Activated naive CD8-positive, alpha-beta T cell treated with anti-CD3 and anti-CD28 coated beads, Interleukin-2, amount 50 U/mL, for 24 hours (primary cell): ENCODE measurements at regions not wholly inside any gene's neighbourhood (a gene's known extent, or its start where the extent isn't known, plus 50 kb on each side); places are given as distances from the start of the nearest gene placed in this dataset.

Source experiments
- ATAC-seq: fragments of 150-1000 bp; cut with Tn5 transposase; one replicate; pipeline ENCODE4 v1.10.0; 2021
- DNase-seq: peaks from one replicate; pipeline ENCODE4 v3.0.0; 2021
- H3K27ac Mint-ChIP-seq: one replicate; pipeline ENCODE4 v1.8.0; 2021; ENCODE audit warnings: mild to moderate bottlenecking, mixed read lengths
- H3K27me3 Mint-ChIP-seq: one replicate; pipeline ENCODE4 v1.8.0; 2021; ENCODE audit warnings: mixed read lengths
- H3K36me3 Mint-ChIP-seq: one replicate; pipeline ENCODE4 v1.8.0; 2021; ENCODE audit warnings: low read depth, mixed read lengths
- H3K4me1 Mint-ChIP-seq: one replicate; pipeline ENCODE4 v1.8.0; 2021; ENCODE audit warnings: mixed read lengths
- H3K4me3 Mint-ChIP-seq: one replicate; pipeline ENCODE4 v1.8.0; 2021; ENCODE audit warnings: mild to moderate bottlenecking, moderate library complexity, mixed read lengths
- H3K9me3 Mint-ChIP-seq: one replicate; pipeline ENCODE4 v1.8.0; 2021; ENCODE audit warnings: mixed read lengths

GRCh38 chr11:110812086-110812733, 100.0 kb upstream of the ARHGAP20 start:
- Mint-ChIP-seq H3K36me3 (peaks cover 3% of the 10 kb centered on the region), H3K4me1 (no peaks in the 10 kb centered on the region), H3K9me3 (peaks cover 15% of the 10 kb centered on the region), H3K4me3 (no peak overlapping the region), H3K27me3 (peaks cover 6% of the 10 kb centered on the region), H3K27ac (no peak overlapping the region)
- ATAC-seq (no peak), DNase-seq (no peak)

GRCh38 chr11:110809417-110810199, 97.4 kb upstream of the ARHGAP20 start:
- Mint-ChIP-seq H3K36me3 (no peaks in the 10 kb centered on the region), H3K4me1 (no peaks in the 10 kb centered on the region), H3K27me3 (peaks cover 3% of the 10 kb centered on the region), H3K4me3 (no peak overlapping the region), H3K27ac (no peak overlapping the region), H3K9me3 (no peaks in the 10 kb centered on the region)
- DNase-seq: no peak
- no peak for ATAC-seq

- Mint-ChIP-seq H3K27me3 (peaks cover 7% of the 10 kb centered on the region), H3K9me3 (no peaks in the 10 kb centered on the region), H3K4me1 (no peaks in the 10 kb centered on the region), H3K4me3 (no peak overlapping the region), H3K27ac (no peak overlapping the region), H3K36me3 (no peaks in the 10 kb centered on the region)
- DNase-seq (no peak), ATAC-seq (no peak)
These were observed 96.0 kb upstream of the ARHGAP20 start for GRCh38 chr11:110808248-110808647.

- Mint-ChIP-seq H3K36me3 (no peaks in the 10 kb centered on the region), H3K4me3 (no peak overlapping the region)
These were observed 95.6 kb upstream of the ARHGAP20 start for GRCh38 chr11:110807801-110808200.

GRCh38 chr11:110805756-110806155, 93.5 kb upstream of the ARHGAP20 start:
- H3K4me3 Mint-ChIP-seq: no peak overlapping the region
- no peaks in the 10 kb centered on the region for H3K4me1 Mint-ChIP-seq
- ATAC-seq: no peak
- DNase-seq: no peak
- peaks cover 6% of the 10 kb centered on the region for H3K27me3 Mint-ChIP-seq
- no peaks in the 10 kb centered on the region for H3K9me3 Mint-ChIP-seq
- H3K27ac Mint-ChIP-seq: no peak overlapping the region
- H3K36me3 Mint-ChIP-seq: no peaks in the 10 kb centered on the region

More at GRCh38 chr11:110807801-110808200, 95.6 kb upstream of the ARHGAP20 start:
- Mint-ChIP-seq H3K27me3 (peaks cover 7% of the 10 kb centered on the region), H3K4me1 (no peaks in the 10 kb centered on the region), H3K27ac (no peak overlapping the region), H3K9me3 (no peaks in the 10 kb centered on the region)
- ATAC-seq (no peak), DNase-seq (no peak)

- ATAC-seq: no peak
- H3K9me3 Mint-ChIP-seq: no peaks in the 10 kb centered on the region
These were observed 89.9 kb upstream of the ARHGAP20 start for GRCh38 chr11:110802162-110802561.

GRCh38 chr11:110801328-110801727, 89.1 kb upstream of the ARHGAP20 start:
- H3K36me3 Mint-ChIP-seq: no peaks in the 10 kb centered on the region
- DNase-seq: no peak
- H3K4me1 Mint-ChIP-seq: peaks cover 16% of the 10 kb centered on the region
- no peak overlapping the region for H3K27ac Mint-ChIP-seq
- no peak overlapping the region for H3K4me3 Mint-ChIP-seq
- no peaks in the 10 kb centered on the region for H3K9me3 Mint-ChIP-seq
- peaks cover 7% of the 10 kb centered on the region for H3K27me3 Mint-ChIP-seq
- no peak for ATAC-seq

More at GRCh38 chr11:110802162-110802561, 89.9 kb upstream of the ARHGAP20 start:
- Mint-ChIP-seq H3K4me3 (no peak overlapping the region), H3K27ac (no peak overlapping the region), H3K4me1 (peaks cover 16% of the 10 kb centered on the region), H3K27me3 (peaks cover 7% of the 10 kb centered on the region), H3K36me3 (no peaks in the 10 kb centered on the region)
- no peak for DNase-seq

GRCh38 chr11:110798201-110798900, 86.1 kb upstream of the ARHGAP20 start:
- peak overlapping the region; percentile 16 for H3K27ac Mint-ChIP-seq
- ATAC-seq (no peak), DNase-seq (no peak)
- no peak overlapping the region for H3K4me3 Mint-ChIP-seq
- no peaks in the 10 kb centered on the region for H3K9me3 Mint-ChIP-seq
- peaks cover 23% of the 10 kb centered on the region for H3K4me1 Mint-ChIP-seq
- peaks cover 3% of the 10 kb centered on the region for H3K27me3 Mint-ChIP-seq
- H3K36me3 Mint-ChIP-seq: no peaks in the 10 kb centered on the region

GRCh38 chr11:110797453-110797852, 85.2 kb upstream of the ARHGAP20 start:
- DNase-seq (no peak), ATAC-seq (peak; percentile 83)
- Mint-ChIP-seq H3K4me3 (no peak overlapping the region), H3K27ac (no peak overlapping the region), H3K36me3 (no peaks in the 10 kb centered on the region), H3K4me1 (peaks cover 23% of the 10 kb centered on the region), H3K27me3 (peaks cover 6% of the 10 kb centered on the region), H3K9me3 (no peaks in the 10 kb centered on the region)

- H3K4me3 Mint-ChIP-seq: no peak overlapping the region
- ATAC-seq (no peak), DNase-seq (no peak)
- peaks cover 6% of the 10 kb centered on the region for H3K27me3 Mint-ChIP-seq
- H3K36me3 Mint-ChIP-seq: no peaks in the 10 kb centered on the region
- H3K9me3 Mint-ChIP-seq: no peaks in the 10 kb centered on the region
- no peak overlapping the region for H3K27ac Mint-ChIP-seq
- H3K4me1 Mint-ChIP-seq: peaks cover 23% of the 10 kb centered on the region
These were observed 82.9 kb upstream of the ARHGAP20 start for GRCh38 chr11:110795112-110795624.

- Mint-ChIP-seq H3K27me3 (peaks cover 5% of the 10 kb centered on the region), H3K36me3 (no peaks in the 10 kb centered on the region), H3K4me1 (peaks cover 19% of the 10 kb centered on the region), H3K27ac (no peak overlapping the region), H3K9me3 (no peaks in the 10 kb centered on the region), H3K4me3 (no peak overlapping the region)
- DNase-seq: no peak
- no peak for ATAC-seq
These were observed 81.3 kb upstream of the ARHGAP20 start for GRCh38 chr11:110793556-110793955.

GRCh38 chr11:110791621-110792020, 79.4 kb upstream of the ARHGAP20 start:
- H3K27me3 Mint-ChIP-seq: peaks cover 3% of the 10 kb centered on the region
- no peak for DNase-seq

GRCh38 chr11:110787680-110788079, 75.4 kb upstream of the ARHGAP20 start:
- H3K27ac Mint-ChIP-seq: no peak overlapping the region
- H3K27me3 Mint-ChIP-seq: peaks cover 2% of the 10 kb centered on the region
- H3K4me1 Mint-ChIP-seq: peaks cover 4% of the 10 kb centered on the region
- H3K36me3 Mint-ChIP-seq: no peaks in the 10 kb centered on the region
- H3K4me3 Mint-ChIP-seq: no peak overlapping the region
- ATAC-seq: no peak
- H3K9me3 Mint-ChIP-seq: peaks cover 6% of the 10 kb centered on the region
- no peak for DNase-seq

More at GRCh38 chr11:110791621-110792020, 79.4 kb upstream of the ARHGAP20 start:
- no peak overlapping the region for H3K4me3 Mint-ChIP-seq
- ATAC-seq: no peak
- peaks cover 11% of the 10 kb centered on the region for H3K4me1 Mint-ChIP-seq
- no peaks in the 10 kb centered on the region for H3K36me3 Mint-ChIP-seq
- H3K9me3 Mint-ChIP-seq: no peaks in the 10 kb centered on the region
- no peak overlapping the region for H3K27ac Mint-ChIP-seq

- DNase-seq (no peak), ATAC-seq (no peak)
- Mint-ChIP-seq H3K36me3 (no peaks in the 10 kb centered on the region), H3K27me3 (peaks cover 2% of the 10 kb centered on the region), H3K9me3 (peaks cover 6% of the 10 kb centered on the region), H3K4me1 (peaks cover 4% of the 10 kb centered on the region), H3K4me3 (no peak overlapping the region), H3K27ac (no peak overlapping the region)
These were observed 74.1 kb upstream of the ARHGAP20 start for GRCh38 chr11:110786226-110786902.
